ENCODE measurements at regions not wholly inside any gene's neighbourhood (a gene's known extent, or its start where the extent isn't known, plus 50 kb on each side); places are given as distances from the start of the nearest gene placed in this dataset.
"Not testable (repeated sequence)": the region's sequence is repeated elsewhere in the genome, so short reads cannot be mapped to it uniquely, and the experiment has no call there.

- no peak for DNase-seq
Measured at GRCh38 chr4:141851246-141851891, 215.0 kb downstream of the IL15 start.

- no peak for DNase-seq
Measured at GRCh38 chr4:141853091-141853764, 216.8 kb downstream of the IL15 start.

- no peak for DNase-seq
Measured at GRCh38 chr4:141858437-141858836, 222.1 kb downstream of the IL15 start.

GRCh38 chr4:141860974-141861373 is 224.6 kb downstream of the IL15 start:
- DNase-seq = no peak

GRCh38 chr4:141870152-141870551 is 233.8 kb downstream of the IL15 start:
- no peak for DNase-seq

- no peak for DNase-seq
Measured at GRCh38 chr4:141871086-141871770, 234.8 kb downstream of the IL15 start.

- not testable (repeated sequence) for DNase-seq
Measured at GRCh38 chr4:141882650-141883049, 246.3 kb downstream of the IL15 start.

- DNase-seq = no peak
Measured at GRCh38 chr4:141884070-141884469, 247.7 kb downstream of the IL15 start.

- DNase-seq = no peak
Measured at GRCh38 chr4:141885112-141885511, 248.7 kb downstream of the IL15 start.

GRCh38 chr4:141890279-141890678 is 253.9 kb downstream of the IL15 start:
- no peak for DNase-seq

- no peak for DNase-seq
Measured at GRCh38 chr4:141891260-141892120, 255.1 kb downstream of the IL15 start.

GRCh38 chr4:141896687-141897086 is 260.3 kb downstream of the IL15 start:
- no peak for DNase-seq

GRCh38 chr4:141898346-141898745 is 262.0 kb downstream of the IL15 start:
- peak; percentile 14 for DNase-seq

GRCh38 chr4:141899103-141899502 is 262.7 kb downstream of the IL15 start:
- DNase-seq = no peak

- no peak for DNase-seq
Measured at GRCh38 chr4:141899541-141899940, 263.2 kb downstream of the IL15 start.

GRCh38 chr4:141900856-141901255 is 264.5 kb downstream of the IL15 start:
- DNase-seq = no peak

GRCh38 chr4:141905751-141906150 is 269.4 kb downstream of the IL15 start:
- no peak for DNase-seq

GRCh38 chr4:141909541-141909940 is 273.2 kb downstream of the IL15 start:
- no peak for DNase-seq

- DNase-seq = no peak
Measured at GRCh38 chr4:141912831-141913230, 276.4 kb downstream of the IL15 start.

GRCh38 chr4:141913928-141914327 is 277.5 kb downstream of the IL15 start:
- no peak for DNase-seq

GRCh38 chr4:141914746-141915145 is 278.4 kb downstream of the IL15 start:
- no peak for DNase-seq

- no peak for DNase-seq
Measured at GRCh38 chr4:141919649-141920048, 283.3 kb downstream of the IL15 start.

- no peak for DNase-seq
Measured at GRCh38 chr4:141921293-141921692, 284.9 kb downstream of the IL15 start.
